AG10803 (cell line): ENCODE measurements at regions not wholly inside any gene's neighbourhood (a gene's known extent, or its start where the extent isn't known, plus 50 kb on each side); places are given as distances from the start of the nearest gene placed in this dataset.
"Not testable (repeated sequence)": the region's sequence is repeated elsewhere in the genome, so short reads cannot be mapped to it uniquely, and the experiment has no call there.

Experiments used
- DNase-seq: peaks from one replicate; pipeline ENCODE4 v3.0.0; 2010; ENCODE audit warnings: low read depth
- H3K4me3 ChIP-seq: 2 replicates; pipeline ENCODE4 v1.5.1; 2011; ENCODE audit warnings: mild to moderate bottlenecking, low read length, control low read depth
- TF ChIP-seq, protein P1 (sequence below): conservative IDR thresholded peaks from 2 replicates; pipeline ENCODE4 v1.5.1; 2011; ENCODE audit warnings: mild to moderate bottlenecking, low read length, control low read depth, inconsistent platforms

DNA sequence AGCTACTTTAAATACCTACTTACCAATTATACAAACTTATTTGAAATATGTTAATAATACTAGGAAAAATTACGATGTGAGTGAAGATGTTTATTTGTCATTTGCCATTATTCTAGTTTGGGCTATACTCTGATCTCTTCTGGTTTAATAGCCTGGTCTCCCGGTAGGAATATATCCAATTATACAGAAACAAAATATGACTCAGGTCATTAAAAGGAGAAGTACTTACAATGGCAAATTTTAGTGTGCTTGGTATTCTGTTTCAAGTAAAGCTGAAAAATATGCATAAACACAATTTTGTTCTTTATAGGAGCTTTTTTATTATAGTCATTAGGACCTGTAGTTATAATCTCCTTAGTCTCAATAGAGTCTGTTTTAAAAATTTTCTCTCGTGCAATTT lies 176.8 kb downstream of the SLCO4C1 start:
- no peak overlapping the region for H3K4me3 ChIP-seq
- TF ChIP-seq, protein P1, sequence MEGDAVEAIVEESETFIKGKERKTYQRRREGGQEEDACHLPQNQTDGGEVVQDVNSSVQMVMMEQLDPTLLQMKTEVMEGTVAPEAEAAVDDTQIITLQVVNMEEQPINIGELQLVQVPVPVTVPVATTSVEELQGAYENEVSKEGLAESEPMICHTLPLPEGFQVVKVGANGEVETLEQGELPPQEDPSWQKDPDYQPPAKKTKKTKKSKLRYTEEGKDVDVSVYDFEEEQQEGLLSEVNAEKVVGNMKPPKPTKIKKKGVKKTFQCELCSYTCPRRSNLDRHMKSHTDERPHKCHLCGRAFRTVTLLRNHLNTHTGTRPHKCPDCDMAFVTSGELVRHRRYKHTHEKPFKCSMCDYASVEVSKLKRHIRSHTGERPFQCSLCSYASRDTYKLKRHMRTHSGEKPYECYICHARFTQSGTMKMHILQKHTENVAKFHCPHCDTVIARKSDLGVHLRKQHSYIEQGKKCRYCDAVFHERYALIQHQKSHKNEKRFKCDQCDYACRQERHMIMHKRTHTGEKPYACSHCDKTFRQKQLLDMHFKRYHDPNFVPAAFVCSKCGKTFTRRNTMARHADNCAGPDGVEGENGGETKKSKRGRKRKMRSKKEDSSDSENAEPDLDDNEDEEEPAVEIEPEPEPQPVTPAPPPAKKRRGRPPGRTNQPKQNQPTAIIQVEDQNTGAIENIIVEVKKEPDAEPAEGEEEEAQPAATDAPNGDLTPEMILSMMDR = no peak
- DNase-seq = no peak

DNA sequence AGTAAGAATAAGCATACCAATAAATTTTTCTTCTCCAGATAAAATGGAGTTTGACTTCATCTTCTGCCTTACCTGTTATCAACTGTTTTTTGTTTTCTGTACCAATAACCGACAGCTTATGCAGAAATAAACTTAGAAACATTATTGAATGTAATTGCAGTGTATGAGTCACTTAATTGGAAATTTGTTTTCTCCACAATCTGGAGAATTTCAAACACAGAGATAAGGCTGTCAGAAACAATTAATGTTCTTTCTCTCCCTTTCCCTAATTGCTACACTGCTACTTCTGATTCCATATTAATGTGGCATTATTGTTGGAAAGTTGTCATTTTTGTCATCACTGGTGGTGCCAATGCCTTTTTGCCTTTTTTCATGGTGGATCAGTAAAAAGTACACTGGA lies 180.3 kb downstream of the SLCO4C1 start:
- no peak overlapping the region for H3K4me3 ChIP-seq
- DNase-seq = no peak
- TF ChIP-seq, protein P1 = no peak

DNA sequence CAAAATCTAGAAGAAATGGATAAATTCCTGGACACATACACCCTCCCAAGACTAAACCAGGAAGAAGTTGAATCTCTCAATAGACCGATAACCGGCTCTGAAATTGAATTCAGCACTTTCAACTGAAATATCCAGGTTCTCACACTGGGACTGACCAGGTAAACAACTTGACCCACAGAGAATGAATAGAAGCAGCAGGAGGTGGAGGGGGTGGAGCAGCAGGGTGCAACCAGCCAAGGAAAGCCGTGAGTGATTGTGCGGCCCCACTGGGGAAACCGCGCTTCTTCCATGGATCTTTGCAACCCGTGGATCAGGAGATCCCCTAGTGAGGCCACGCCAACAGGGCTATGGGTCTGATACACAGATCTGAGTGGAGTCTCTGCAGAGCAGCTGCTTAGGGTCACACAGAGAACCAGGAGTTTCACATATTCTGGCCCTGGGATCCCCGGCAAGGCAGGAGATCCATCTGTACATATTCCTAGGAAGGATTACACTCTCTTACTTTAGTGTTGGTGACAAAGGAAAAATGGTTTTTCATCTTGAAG lies 181.5 kb downstream of the SLCO4C1 start:
- TF ChIP-seq, protein P1 = no peak
- no peak for DNase-seq
- no peak overlapping the region for H3K4me3 ChIP-seq

DNA sequence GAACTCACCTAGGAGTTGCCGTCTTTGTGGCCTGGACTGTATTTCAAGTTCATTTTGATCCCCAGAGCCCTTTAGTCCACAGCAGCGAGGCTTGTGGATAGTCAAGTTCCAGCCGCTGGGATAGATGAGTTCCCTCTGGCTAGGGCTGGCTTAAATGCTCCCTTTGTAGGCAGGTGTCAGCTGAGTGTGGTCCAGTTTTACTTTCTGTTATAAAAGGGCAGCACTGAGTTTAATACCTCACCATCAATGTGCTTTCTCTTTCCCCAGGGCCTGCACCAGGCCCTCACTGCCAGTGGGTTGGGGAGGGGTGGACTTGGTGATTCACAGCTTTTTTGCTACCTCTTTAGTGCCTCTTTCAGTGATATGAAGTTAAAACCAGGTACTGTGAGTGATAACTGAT lies 188.2 kb downstream of the SLCO4C1 start:
- H3K4me3 ChIP-seq = no peak overlapping the region
- DNase-seq = no peak
- TF ChIP-seq, protein P1 = no peak

DNA sequence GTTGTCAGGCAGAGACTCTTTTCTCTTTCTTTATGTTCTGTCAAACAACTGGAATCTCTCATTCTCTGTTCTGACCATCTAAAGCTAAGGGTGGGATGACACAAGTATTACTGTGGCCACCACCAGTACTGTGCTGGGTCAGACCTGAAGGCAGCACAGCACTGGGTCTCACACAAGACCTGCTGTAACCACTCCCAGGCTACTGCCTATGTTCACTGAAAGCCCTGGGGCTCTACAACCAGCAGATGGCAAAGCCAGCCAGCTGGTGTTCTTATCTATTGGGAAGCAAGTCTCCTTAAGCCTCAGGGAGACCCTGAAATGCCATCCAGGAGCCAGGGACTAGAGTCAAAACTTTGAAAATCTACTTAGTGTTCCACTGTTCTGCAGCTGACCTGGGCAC lies 189.5 kb downstream of the SLCO4C1 start:
- DNase-seq = no peak
- TF ChIP-seq, protein P1 = no peak
- H3K4me3 ChIP-seq = no peak overlapping the region

DNA sequence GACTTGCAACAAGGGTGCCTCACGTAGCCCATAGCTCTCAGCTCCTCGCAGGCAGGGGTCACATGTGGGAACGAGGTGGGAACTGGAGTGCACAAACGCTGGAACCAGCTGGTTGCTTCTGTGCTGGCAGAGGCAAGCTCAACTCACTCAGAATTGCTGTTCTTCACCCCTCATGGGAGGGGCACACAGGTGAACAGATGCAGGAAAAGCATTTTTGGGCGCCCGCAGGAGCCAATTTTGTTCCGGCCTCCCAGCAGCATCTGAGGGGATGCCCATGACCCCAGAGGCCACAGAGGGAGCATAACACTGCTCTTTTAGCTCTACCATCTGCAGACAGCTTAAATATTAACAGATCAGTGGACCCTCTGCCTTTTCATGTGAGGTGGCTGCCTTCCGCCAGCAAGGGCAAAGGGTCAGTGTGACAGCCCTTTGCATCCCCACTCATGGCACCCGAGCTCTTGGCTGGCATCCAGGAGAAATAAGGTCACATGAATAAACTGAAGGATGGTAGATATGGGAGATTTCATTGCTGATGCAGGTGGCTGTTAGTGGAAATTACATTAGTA lies 196.2 kb downstream of the SLCO4C1 start:
- H3K4me3 ChIP-seq = no peak overlapping the region
- TF ChIP-seq, protein P1 = no peak
- DNase-seq = no peak

DNA sequence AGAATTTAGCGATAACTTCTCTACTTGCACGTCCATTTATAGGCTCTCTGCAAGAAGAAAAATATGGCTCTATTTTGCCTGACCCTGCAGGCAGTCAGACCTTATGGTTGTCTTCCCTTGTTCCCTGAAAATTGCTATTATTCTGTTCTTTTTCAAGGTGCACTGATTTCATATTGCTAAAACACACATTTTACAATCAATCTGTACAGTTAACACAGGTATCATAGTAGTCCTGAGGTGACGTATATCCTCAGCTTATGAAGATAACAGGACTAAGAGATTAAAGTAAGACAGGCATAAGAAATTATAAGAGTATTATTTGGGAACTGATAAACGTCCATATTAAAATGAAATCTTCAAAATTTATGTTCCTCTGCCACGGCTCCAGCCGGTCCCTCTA lies 197.0 kb downstream of the SLCO4C1 start:
- DNase-seq, H3K4me3 ChIP-seq: not testable (repeated sequence)

DNA sequence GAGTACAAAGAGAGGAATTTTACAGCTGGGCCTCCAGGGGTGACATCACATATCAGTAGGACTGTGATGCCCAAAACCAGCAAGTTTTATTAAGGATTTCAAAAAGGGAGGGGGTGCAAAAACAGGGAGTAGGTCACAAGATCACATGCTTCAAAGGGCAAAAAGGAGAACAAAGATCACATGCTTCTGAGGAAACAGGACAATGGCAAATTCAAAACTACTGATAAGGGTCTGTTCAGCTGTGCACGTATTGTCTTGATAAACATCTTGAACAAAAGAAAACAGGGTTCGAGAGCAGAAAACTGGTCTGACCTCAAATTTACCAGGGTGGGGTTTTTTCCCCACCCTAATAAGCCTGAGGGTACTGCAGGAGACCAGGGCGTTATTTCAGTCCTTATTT lies 197.5 kb downstream of the SLCO4C1 start:
- not testable (repeated sequence) for H3K4me3 ChIP-seq, DNase-seq
